HCT116 (cell line): ENCODE measurements at regions not wholly inside any gene's neighbourhood (a gene's known extent, or its start where the extent isn't known, plus 50 kb on each side); places are given as distances from the start of the nearest gene placed in this dataset.

Source experiments
- ATAC-seq: fragments of 200-7000 bp; cut with Tn5 transposase; 2 replicates; pipeline ENCODE4 v1.9.1; 2020; ENCODE audit warnings: mild to moderate bottlenecking, moderate library complexity
- BruUV-seq: library from RNA; stranded (reverse); fragments of 400-500 nt; replicated peaks from 2 replicates; lab custom pipeline; 2021; lab: Mats Ljungman, UMichigan
- CTCF ChIA-PET: fragments of 300-600 bp; sonication (Branson Sonifier 250); formaldehyde crosslinking; loops from one replicate; lab custom pipeline; 2021; ENCODE audit warnings: antibody characterized with exemption; lab: Charles Lee
- POLR2A ChIA-PET: fragments of 300-600, 350-600 bp; sonication (Branson Sonifier 250); formaldehyde crosslinking; loops from one replicate; lab custom pipeline; 2021; ENCODE audit warnings: antibody characterized with exemption; lab: Charles Lee
- RAD21 ChIA-PET, 2 experiments: fragments of 300-600 bp; sonication (Branson Sonifier 250); formaldehyde crosslinking; loops; one replicate each; lab custom pipeline; 2023; ENCODE audit warnings: low total read pairs in 2 of 2; ENCODE audit not compliant: uncharacterized antibody in 2 of 2, unreplicated experiment in 2 of 2, low non-redundant PET in 1 of 2; lab: Charles Lee
- DNase-seq: peaks from one replicate; pipeline ENCODE4 v3.0.0-alpha.2; 2010; ENCODE audit warnings: low read depth, low spot score
- H2AFZ ChIP-seq: fragments of 200-600 bp; shearing (Covaris generic), sonication (generic); 2 replicates; pipeline ENCODE4 v1.6.1; 2017; ENCODE audit warnings: low read depth, mixed run types, mixed read lengths, antibody characterized with exemption, low read length; ENCODE audit not compliant: poor library complexity, severe bottlenecking
- H3K27ac ChIP-seq: 2 replicates; pipeline ENCODE4 v1.5.1; 2012; ENCODE audit warnings: low read depth, low read length
- H3K27me3 ChIP-seq: fragments of 200-600 bp; sonication (generic); 2 replicates; pipeline ENCODE4 v1.6.1; 2016; ENCODE audit warnings: mixed run types, low read length, mixed read lengths; ENCODE audit not compliant: insufficient read depth
- H3K36me3 ChIP-seq, 2 experiments: fragments of 200-500 bp in 1 of 2; fragments of 200-600 bp in 1 of 2; sonication (Bioruptor generic) in 1 of 2; sonication (generic) in 1 of 2; 2 replicates each; pipeline versions ENCODE4 v1.5.1 to v1.6.1; 2014 to 2016; ENCODE audit warnings: low read length in 2 of 2, inconsistent platforms in 1 of 2, mixed read lengths in 1 of 2, mixed run types in 1 of 2; ENCODE audit not compliant: insufficient read depth in 2 of 2, control insufficient read depth in 1 of 2
- H3K4me1 ChIP-seq, 2 experiments: fragments of 200-600 bp in 1 of 2; sonication (generic) in 1 of 2; 2 replicates each; pipeline versions ENCODE4 v1.5.1 to v1.6.1; 2012 to 2017; ENCODE audit warnings: low read length in 2 of 2, inconsistent platforms in 1 of 2, mild to moderate bottlenecking in 1 of 2, mixed read lengths in 1 of 2, mixed run types in 1 of 2, moderate library complexity in 1 of 2; ENCODE audit not compliant: insufficient read depth in 2 of 2, control insufficient read depth in 1 of 2
- H3K4me2 ChIP-seq: fragments of 200-600 bp; sonication (generic); 2 replicates; pipeline ENCODE4 v1.6.1; 2017; ENCODE audit warnings: mixed run types, low read length, mixed read lengths
- H3K4me3 ChIP-seq, 2 experiments: fragments of 200-600 bp in 1 of 2; sonication (generic) in 1 of 2; replicated peaks in 1 of 2; 2 replicates each; pipeline ENCODE4 v1.5.1; 2011 to 2016; ENCODE audit warnings: low read length in 2 of 2, control low read depth in 1 of 2, low read depth in 1 of 2, mild to moderate bottlenecking in 1 of 2, mixed read lengths in 1 of 2, mixed run types in 1 of 2
- H3K79me2 ChIP-seq: fragments of 200-600 bp; sonication (generic); 2 replicates; pipeline ENCODE4 v1.6.1; 2017; ENCODE audit warnings: mild to moderate bottlenecking, mixed run types, low read length, moderate library complexity, mixed read lengths; ENCODE audit not compliant: insufficient read depth
- H3K9ac ChIP-seq: fragments of 200-600 bp; sonication (generic); 2 replicates; pipeline ENCODE4 v1.6.1; 2016; ENCODE audit warnings: low read length, mixed read lengths
- H3K9me2 ChIP-seq: fragments of 200-600 bp; sonication (generic), shearing (Covaris generic); 2 replicates; pipeline ENCODE4 v1.6.1; 2017; ENCODE audit warnings: mixed run types, mild to moderate bottlenecking, moderate library complexity; ENCODE audit not compliant: insufficient read depth
- H3K9me3 ChIP-seq, 2 experiments: fragments of 200-500 bp in 1 of 2; fragments of 200-600 bp in 1 of 2; sonication (Bioruptor generic) in 1 of 2; sonication (generic) in 1 of 2; 2 replicates each; pipeline ENCODE4 v1.6.1; 2014 to 2017; ENCODE audit warnings: low read length in 2 of 2, mixed read lengths in 2 of 2, inconsistent platforms in 1 of 2, low read depth in 1 of 2, mild to moderate bottlenecking in 1 of 2, mixed run types in 1 of 2, moderate library complexity in 1 of 2; ENCODE audit not compliant: control insufficient read depth in 1 of 2, insufficient read depth in 1 of 2
- H4K20me1 ChIP-seq: fragments of 200-600 bp; sonication (generic), shearing (Covaris generic); 2 replicates; pipeline ENCODE4 v1.6.1; 2017; ENCODE audit warnings: mixed run types, mild to moderate bottlenecking, moderate library complexity; ENCODE audit not compliant: insufficient read depth
- EZH2 ChIP-seq: fragments of 200-600 bp; sonication (generic); IDR thresholded peaks from 2 replicates; pipeline ENCODE4 v1.6.1; 2017; ENCODE audit warnings: antibody characterized with exemption, mixed run types
- EZH2phosphoT487 ChIP-seq: fragments of 200-600 bp; IDR thresholded peaks from 2 replicates; pipeline ENCODE4 v1.6.1; 2018; ENCODE audit warnings: antibody characterized with exemption, borderline replicate concordance
- JUND ChIP-seq: IDR thresholded peaks from 2 replicates; pipeline ENCODE4 v1.6.1; 2012
- POLR2AphosphoS5 ChIP-seq: IDR thresholded peaks from 2 replicates; pipeline ENCODE4 v1.6.1; 2011; ENCODE audit warnings: mild to moderate bottlenecking, low read depth, low read length, moderate library complexity
- SP1 ChIP-seq: IDR thresholded peaks from 2 replicates; pipeline ENCODE4 v1.6.1; 2012; ENCODE audit warnings: low read depth
- SRF ChIP-seq: IDR thresholded peaks from 2 replicates; pipeline ENCODE4 v1.6.1; 2012; ENCODE audit warnings: low read depth
- TCF7L2 ChIP-seq: IDR thresholded peaks from 2 replicates; pipeline ENCODE4 v1.7.0; 2011; ENCODE audit warnings: borderline replicate concordance, inconsistent platforms; ENCODE audit not compliant: insufficient read depth, insufficient read length; ENCODE audit errors: extremely low read depth
- YY1 ChIP-seq: IDR thresholded peaks from 2 replicates; pipeline ENCODE4 v1.6.1; 2011; ENCODE audit warnings: low read length, low read depth, moderate library complexity, mild to moderate bottlenecking; ENCODE audit not compliant: insufficient replicate concordance; ENCODE audit errors: extremely low read depth
- ZFX ChIP-seq: fragments of 450-650 bp; IDR thresholded peaks from 2 replicates; pipeline ENCODE4 v1.6.1; 2017
- intact Hi-C: fragments of 100-400 bp; cut with micrococcal nuclease; formaldehyde crosslinking; loops from 2 replicates; pipeline ENCODE4 v1.10.0; 2022
- TF ChIP-seq, protein P1 (sequence below): IDR thresholded peaks from 2 replicates; pipeline ENCODE4 v1.6.1; 2012; ENCODE audit warnings: low read depth
- TF ChIP-seq, protein P2 (sequence below): IDR thresholded peaks from 2 replicates; pipeline ENCODE4 v1.6.1; 2012

GRCh38 chr7:94174375-94174774 lies 170.2 kb upstream of the BET1 start:
- Histone ChIP-seq H3K4me1 (no peaks in the 10 kb centered on the region), H3K36me3 (no peaks in the 10 kb centered on the region), H4K20me1 (no peaks in the 10 kb centered on the region), H3K9me3 (no peaks in the 10 kb centered on the region), H2AFZ (no peak overlapping the region), H3K4me2 (no peak overlapping the region), H3K9ac (no peak overlapping the region), H3K79me2 (no peaks in the 10 kb centered on the region), H3K4me3 (no peak overlapping the region), H3K9me2 (no peaks in the 10 kb centered on the region), H3K27ac (no peak overlapping the region), H3K27me3 (no peaks in the 10 kb centered on the region)
- TF ChIP-seq POLR2AphosphoS5 (no peak), TCF7L2 (no peak), SP1 (no peak), ZFX (no peak), EZH2 (no peak), YY1 (no peak), EZH2phosphoT487 (no peak), JUND (no peak), SRF (no peak)
- TF ChIP-seq, protein P1, sequence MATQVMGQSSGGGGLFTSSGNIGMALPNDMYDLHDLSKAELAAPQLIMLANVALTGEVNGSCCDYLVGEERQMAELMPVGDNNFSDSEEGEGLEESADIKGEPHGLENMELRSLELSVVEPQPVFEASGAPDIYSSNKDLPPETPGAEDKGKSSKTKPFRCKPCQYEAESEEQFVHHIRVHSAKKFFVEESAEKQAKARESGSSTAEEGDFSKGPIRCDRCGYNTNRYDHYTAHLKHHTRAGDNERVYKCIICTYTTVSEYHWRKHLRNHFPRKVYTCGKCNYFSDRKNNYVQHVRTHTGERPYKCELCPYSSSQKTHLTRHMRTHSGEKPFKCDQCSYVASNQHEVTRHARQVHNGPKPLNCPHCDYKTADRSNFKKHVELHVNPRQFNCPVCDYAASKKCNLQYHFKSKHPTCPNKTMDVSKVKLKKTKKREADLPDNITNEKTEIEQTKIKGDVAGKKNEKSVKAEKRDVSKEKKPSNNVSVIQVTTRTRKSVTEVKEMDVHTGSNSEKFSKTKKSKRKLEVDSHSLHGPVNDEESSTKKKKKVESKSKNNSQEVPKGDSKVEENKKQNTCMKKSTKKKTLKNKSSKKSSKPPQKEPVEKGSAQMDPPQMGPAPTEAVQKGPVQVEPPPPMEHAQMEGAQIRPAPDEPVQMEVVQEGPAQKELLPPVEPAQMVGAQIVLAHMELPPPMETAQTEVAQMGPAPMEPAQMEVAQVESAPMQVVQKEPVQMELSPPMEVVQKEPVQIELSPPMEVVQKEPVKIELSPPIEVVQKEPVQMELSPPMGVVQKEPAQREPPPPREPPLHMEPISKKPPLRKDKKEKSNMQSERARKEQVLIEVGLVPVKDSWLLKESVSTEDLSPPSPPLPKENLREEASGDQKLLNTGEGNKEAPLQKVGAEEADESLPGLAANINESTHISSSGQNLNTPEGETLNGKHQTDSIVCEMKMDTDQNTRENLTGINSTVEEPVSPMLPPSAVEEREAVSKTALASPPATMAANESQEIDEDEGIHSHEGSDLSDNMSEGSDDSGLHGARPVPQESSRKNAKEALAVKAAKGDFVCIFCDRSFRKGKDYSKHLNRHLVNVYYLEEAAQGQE, result no peak
- TF ChIP-seq, protein P2, sequence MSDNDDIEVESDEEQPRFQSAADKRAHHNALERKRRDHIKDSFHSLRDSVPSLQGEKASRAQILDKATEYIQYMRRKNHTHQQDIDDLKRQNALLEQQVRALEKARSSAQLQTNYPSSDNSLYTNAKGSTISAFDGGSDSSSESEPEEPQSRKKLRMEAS, result no peak
- intact Hi-C loops, result no loop called here
- ChIA-PET CTCF (no interaction called here), RAD21 (no interaction called here), POLR2A (no interaction called here)
- DNase-seq, result no peak
- ATAC-seq, result no peak
- BruUV-seq, result no TSS peak
